B cell (primary cell): ENCODE measurements at regions not wholly inside any gene's neighbourhood (a gene's known extent, or its start where the extent isn't known, plus 50 kb on each side); places are given as distances from the start of the nearest gene placed in this dataset.

ENCODE experiments used
- EZH2 ChIP-seq: IDR thresholded peaks from 2 replicates; pipeline ENCODE4 v1.6.1; 2012; ENCODE audit warnings: borderline replicate concordance, low read depth, mild to moderate bottlenecking, moderate library complexity, low read length; ENCODE audit not compliant: insufficient read depth, poor library complexity, severe bottlenecking
- TF ChIP-seq, protein P1 (sequence below): fragments of 200-600 bp; IDR thresholded peaks from one replicate; pipeline ENCODE4 v1.8.0; 2022; ENCODE audit warnings: antibody characterized with exemption, mild to moderate bottlenecking

- TF ChIP-seq, protein P1, sequence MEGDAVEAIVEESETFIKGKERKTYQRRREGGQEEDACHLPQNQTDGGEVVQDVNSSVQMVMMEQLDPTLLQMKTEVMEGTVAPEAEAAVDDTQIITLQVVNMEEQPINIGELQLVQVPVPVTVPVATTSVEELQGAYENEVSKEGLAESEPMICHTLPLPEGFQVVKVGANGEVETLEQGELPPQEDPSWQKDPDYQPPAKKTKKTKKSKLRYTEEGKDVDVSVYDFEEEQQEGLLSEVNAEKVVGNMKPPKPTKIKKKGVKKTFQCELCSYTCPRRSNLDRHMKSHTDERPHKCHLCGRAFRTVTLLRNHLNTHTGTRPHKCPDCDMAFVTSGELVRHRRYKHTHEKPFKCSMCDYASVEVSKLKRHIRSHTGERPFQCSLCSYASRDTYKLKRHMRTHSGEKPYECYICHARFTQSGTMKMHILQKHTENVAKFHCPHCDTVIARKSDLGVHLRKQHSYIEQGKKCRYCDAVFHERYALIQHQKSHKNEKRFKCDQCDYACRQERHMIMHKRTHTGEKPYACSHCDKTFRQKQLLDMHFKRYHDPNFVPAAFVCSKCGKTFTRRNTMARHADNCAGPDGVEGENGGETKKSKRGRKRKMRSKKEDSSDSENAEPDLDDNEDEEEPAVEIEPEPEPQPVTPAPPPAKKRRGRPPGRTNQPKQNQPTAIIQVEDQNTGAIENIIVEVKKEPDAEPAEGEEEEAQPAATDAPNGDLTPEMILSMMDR, result no peak
- TF ChIP-seq EZH2, result no peak
These were observed 317.5 kb upstream of the CXADR start for GRCh38 chr21:17195351-17195750.
